ENCODE measurements at regions not wholly inside any gene's neighbourhood (a gene's known extent, or its start where the extent isn't known, plus 50 kb on each side); places are given as distances from the start of the nearest gene placed in this dataset.

DNA sequence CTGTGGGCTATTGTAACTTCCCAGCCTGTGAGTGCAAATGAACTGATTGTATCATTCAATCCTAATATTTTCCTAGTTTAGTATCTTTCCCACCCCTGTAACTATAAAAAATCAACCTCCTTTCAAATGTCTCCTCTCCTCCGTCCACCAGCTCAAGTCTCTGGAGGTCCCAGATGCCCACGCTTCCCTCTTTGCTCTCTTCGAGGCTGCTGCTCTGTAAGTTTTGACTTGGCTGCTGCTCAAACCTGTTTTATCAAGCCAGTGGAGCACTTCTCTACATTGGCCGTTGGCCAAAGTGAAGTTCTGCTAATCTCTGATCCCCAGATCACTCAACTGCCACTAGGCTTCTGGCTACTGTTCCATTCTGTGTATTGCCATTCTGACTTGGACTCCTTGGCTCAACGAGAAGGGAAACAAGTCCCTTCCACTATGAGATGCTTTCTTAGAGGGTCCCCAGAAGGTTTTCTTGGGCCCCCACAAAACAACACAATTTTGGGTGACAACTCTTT, 60.7 kb upstream of the RAPGEF2 start:
- TF ChIP-seq HDAC2 (IDR thresholded peaks at IDR 0.05) (no peak), NR2C2 (IDR thresholded peaks at IDR 0.05; ENCODE audit: borderline replicate concordance, control insufficient read depth, insufficient read length, low read depth) (no peak), CTCF (IDR thresholded peaks at IDR 0.05 in 2 of 3, conservative IDR thresholded peaks at IDR 0.05 in 1 of 3; ENCODE audit: control insufficient read depth in 2 of 3, extremely low read depth in 1 of 3, insufficient read depth in 1 of 3, low read depth in 3 of 3, low read length in 3 of 3) (no peak)
